HG03060 (cell line): ENCODE measurements at regions not wholly inside any gene's neighbourhood (a gene's known extent, or its start where the extent isn't known, plus 50 kb on each side); places are given as distances from the start of the nearest gene placed in this dataset.
"Not testable (repeated sequence)": the region's sequence is repeated elsewhere in the genome, so short reads cannot be mapped to it uniquely, and the experiment has no call there.

ENCODE experiments used
- ATAC-seq: cut with Tn5 transposase; IDR thresholded peaks from one replicate; pipeline ENCODE4 v1.9.1; 2021; ENCODE audit warnings: low read depth, moderate number of reproducible peaks; ENCODE audit not compliant: unreplicated experiment

DNA sequence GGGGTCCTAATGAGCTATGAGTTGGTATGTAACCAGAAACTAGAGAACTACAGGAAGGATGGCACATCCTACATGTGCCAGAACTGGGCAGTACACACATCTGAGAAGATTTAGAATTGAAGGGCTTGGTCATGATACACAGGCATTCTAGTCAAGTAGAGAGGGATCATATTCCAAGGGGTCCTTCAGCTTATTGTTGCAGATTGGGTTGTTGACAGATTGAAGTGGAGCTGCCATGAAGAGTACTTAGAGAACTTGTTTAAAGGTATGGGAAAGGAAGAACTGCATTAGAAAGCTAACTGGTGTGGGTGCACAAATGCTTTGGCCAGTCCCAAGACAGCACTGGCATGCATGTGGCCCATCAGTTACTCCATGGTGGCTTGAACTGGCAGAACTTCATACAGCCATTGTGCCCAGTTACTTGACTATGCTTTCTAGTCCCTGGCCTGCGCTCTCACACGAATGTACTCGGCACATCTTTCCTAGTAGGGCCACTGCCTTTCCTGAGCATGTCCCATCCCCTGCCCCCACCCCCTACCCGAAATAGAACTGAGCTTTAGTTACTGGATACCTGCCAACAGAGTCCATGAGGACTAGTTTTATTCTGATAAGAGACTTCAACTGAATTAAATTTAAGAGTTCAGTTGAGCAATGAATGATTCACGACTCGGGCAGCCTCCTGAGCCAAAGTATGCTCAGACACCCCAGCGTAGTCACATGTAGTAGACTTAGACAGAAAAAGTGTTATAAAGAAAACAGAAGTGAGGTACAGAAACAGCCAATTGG, 64.0 kb downstream of the CCNG2 start:
- ATAC-seq: no peak

DNA sequence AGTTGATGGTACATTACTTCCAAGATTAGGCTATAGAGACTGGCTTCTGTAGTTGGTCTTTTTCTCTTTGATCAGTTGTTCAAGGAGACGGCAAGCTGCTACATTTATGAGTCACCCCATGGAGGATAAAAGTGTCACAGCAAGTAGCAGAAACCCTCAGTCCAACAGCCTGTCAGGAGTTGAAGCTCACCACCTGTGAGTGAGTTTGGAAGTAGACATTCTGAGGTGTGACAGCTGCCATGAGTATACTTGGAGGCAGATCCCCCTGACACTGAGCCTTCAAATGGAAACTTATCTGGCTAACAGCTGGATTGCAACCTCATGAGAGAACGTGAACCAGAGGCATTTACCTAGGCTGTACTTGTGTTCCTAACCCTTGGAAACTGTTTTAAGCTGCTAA, 68.0 kb downstream of the CCNG2 start:
- ATAC-seq: no peak

DNA sequence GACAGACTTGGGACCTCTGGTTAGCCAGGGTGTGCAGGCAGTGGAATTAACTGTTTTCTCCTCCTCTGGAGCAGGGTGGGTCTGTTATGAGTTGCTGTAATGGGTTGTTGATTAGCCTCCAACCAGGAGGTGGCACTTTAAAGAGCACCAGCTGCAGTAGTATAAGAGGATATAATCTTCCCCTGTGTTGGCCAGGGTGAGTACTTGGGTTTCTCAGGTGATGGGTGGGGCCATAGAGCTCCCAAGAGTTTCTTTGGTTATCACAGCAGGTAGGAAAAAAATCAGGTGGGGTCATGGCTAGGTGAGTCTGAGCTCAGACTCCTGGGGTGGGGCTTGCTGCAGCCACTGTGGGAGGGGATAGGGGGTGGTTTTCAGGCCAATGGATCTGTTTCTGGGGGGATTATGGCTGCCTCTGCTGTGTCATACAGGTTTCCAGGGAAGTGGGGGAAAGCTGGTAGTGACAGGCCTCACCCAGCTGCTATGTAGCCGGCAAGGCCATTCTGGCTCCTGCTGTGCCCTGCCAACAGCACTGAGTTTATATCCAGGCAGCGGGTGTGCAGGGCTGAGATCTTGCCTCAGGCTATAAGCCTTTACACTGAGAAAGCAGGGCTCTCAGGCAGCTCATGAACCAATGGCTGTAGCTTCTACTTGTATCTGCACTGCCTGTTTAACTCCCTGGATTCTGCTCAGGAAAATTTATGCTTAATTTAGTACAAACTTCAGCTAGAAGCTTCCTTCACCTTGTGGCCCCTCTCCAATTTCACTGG, 70.1 kb downstream of the CCNG2 start:
- ATAC-seq: no peak

DNA sequence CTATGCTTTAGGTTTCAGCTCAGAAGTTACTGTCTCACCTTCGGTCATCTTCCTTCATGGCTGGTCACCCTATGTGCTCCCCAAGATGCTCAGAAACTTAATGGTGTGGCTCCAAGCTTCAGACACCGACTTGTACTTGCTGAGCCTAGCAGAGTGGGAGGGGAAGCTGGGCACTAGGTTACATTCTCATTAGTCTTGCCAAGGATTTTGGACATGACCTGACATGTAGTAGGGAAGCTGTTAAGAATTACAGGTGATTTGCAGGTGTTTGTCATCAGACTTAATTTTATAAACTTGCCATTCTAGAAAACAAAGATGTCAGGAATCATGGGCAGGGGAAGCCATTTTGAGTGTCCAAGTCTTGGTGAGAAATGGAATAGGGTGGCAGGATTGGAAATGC, 72.4 kb downstream of the CCNG2 start:
- no peak for ATAC-seq

DNA sequence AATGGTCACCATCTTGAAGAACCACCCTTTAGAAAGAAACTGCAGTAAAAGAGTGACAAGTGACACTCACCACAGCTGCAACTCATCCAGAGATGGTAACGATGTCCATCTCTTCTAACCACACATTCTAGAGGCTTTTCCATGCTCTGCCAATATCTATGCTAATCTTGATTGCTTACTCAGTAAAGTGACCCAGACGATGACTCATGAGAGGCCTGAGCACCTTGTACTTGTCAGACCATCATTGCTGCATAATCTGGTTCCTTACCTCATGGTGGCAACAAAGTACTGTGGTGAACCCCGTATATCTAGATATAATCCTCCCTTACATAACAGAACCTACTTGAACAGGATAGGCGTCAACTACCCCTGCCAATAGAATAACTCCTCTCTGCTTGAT, 75.6 kb downstream of the CCNG2 start:
- no peak for ATAC-seq

GRCh38 chr4:77235289-77235854, 78.4 kb downstream of the CCNG2 start:
- no peak for ATAC-seq

DNA sequence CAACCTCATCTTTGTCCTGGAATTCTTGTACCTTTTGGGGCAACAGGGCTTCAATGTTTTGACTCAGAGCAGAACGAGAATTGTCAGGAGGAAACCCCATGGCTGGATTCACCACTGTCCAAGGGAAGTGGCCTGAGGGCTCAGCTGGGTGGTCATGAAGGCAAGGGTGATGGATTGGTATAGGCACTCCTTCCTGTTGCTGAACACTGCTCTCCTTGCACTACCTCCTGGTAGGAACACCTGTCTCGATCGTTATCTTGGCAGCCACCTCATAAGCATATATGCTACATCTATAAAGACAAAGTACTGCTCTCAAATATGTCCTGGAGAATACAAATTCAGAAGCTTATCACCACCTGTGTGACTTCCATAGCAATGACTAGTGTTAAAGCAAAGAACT, 79.8 kb downstream of the CCNG2 start:
- ATAC-seq: no peak

DNA sequence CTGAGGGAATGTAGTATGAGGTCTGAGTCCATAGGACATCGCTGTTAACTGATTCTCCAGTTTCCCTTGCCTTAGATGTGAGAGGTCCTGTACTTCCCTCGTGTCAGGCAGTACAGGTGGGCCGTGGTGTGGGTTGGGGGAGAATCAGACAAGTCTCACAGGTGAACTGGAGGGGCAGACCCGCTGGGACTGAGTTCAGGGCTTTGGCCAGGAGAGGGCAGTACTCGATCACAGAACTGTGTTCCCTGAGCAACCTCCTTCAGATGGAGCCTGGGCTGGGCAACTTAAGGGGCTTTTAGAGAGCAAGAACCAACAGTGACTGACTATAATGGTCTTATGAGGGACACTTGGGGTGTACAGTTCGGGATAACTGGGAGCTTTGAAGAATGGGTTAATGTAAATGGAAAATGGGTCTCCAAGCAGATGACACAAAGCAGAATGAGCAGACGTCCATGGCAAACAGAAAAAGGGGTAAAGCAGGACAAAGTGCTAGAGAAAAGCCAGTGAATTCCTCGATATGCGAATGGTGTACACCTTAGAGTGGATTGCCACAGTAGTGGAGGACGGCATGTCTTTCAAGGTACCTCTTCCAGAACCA, 83.6 kb downstream of the CCNG2 start:
- ATAC-seq: peak; percentile 59

DNA sequence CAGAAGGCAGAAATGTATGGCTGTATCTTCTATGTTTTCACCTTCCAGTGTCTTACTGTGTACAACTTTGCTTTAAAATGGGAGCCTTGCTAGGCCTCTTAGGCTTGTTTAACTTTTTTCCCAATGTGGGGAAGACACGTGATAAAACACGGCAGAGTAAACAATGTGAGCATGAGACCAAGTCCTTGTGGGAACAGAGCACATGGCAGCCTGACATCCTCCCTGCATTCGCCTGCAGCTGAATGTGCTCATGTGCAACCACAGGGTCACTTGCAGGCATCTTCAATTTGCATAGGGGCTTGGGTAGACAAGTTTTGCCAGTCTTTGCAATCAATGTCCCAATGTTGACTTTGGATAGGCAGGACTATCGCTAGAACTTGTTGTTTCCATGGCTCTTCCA, 91.8 kb downstream of the CCNG2 start:
- ATAC-seq: no peak

DNA sequence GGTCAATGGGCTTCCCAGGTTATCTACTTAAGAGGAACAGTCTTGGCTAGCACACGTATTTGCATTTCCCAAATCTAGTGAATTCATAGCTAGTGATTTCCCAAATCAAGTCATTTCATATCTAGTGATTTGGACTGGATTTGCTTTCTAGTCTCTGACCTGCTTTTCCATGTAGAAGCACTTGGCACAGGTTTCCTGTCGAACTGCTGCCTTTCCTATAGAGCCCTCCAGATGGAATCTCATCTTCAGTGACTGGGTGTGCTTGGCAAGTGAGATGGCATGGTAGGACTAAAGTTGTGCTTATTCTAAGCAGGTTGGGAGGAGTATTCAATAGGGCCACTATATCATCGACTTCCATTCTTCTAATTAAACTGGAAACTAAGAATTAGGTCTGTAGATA, 94.7 kb downstream of the CCNG2 start:
- ATAC-seq: no peak

- ATAC-seq: no peak
Measured at GRCh38 chr4:77263247-77263646, 106.2 kb downstream of the CCNG2 start.

DNA sequence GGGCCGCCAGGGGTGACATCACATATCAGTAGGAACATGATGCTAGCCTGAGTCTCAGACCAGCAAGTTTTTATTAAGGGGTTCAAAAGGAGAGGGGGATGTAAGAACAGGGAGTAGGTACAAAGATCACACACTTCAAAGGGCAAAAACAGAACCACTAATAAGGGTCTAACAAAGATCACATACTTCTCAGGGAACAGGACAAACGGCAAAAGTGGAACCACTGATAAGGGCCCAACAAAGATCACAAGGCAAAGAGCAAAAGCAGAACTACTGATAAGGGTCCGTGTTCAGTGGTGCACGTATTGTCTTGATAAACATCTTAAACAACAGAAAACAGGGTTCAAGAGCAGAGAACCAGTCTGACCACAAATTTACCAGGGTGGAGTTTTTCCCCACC, 107.0 kb downstream of the CCNG2 start:
- not testable (repeated sequence) for ATAC-seq

DNA sequence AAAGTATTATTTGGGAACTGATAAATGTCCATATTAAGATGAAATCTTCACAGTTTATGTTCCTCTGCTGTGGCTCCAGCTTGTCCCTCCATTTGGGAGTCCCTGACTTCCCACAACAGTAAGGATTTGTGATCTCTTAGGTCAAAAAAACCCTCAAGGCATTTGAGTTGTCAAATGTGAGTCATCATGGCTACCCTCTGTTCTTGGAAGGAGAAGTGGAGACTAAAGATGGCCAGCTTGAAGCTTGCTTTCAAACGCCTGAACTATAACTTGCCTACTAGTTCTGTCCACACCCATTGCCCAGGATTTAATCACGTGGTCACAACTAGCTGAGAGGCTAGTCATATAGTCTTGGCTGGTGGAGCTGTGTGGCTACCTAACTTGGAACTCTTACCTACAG, 107.8 kb downstream of the CCNG2 start:
- no peak for ATAC-seq

DNA sequence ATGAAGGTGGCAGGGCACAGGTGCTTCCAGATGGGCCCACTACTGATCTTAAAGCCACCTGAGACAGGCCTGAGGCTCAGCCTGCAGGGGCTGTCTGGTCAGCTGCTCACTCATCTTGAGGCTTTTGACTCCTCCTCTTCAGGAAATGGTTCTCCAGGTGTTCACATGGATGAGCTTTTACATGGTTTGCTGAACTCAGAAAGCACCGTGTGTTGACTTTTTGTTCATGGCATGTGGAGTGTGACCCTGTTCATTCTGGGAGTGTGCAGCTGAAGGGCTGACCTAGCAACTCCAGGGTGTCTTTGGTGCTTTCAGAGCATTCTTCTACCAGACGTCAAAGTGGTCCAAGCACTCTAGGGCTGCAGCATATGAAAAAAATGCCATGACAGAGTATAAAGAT, 111.1 kb downstream of the CCNG2 start:
- no peak for ATAC-seq

- ATAC-seq: no peak
Measured at GRCh38 chr4:77269505-77269904, 112.5 kb downstream of the CCNG2 start.

GRCh38 chr4:77273412-77273811, 116.4 kb downstream of the CCNG2 start:
- no peak for ATAC-seq

DNA sequence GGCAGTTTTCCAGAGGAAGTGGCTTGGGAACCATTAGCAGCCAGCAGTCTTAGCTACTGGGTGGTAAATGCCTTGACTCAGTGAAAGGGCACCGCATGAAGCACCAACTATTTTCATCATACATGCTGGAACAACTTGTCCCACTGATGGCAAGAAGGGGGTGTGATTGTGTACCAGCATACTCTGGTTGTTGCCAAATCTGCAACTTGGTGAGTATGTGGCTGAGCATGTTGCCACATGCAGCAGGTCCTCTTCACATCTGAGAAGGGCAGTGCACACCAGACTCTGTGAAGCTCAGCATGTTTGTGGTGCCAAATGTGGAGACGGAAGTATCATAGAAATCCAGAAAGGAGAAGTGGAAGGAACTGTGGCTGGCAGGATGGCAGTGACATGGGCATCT, 122.1 kb downstream of the CCNG2 start:
- not testable (repeated sequence) for ATAC-seq

GRCh38 chr4:77282305-77282704, 125.3 kb downstream of the CCNG2 start:
- ATAC-seq: no peak

DNA sequence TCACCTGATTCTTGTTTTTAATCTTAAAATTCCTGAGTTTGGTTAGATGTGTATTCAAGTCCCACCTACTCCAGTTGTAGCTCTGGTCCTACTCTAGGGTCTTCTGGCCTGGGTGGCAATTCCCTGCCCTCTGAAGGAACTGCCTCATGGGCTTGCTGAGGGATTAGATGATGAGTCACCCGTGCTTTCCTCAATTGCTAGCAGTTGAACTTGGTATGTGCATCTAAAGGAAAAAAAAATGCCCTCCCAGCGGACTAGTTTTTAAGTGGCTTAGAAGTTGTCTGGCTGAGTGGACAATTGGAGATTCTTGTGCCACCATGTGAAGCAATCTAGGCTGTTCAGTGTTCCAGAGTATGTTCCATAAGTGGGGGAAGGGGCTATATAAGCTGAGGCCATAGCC, 127.0 kb downstream of the CCNG2 start:
- no peak for ATAC-seq

GRCh38 chr4:77286906-77287305, 129.9 kb downstream of the CCNG2 start:
- no peak for ATAC-seq

DNA sequence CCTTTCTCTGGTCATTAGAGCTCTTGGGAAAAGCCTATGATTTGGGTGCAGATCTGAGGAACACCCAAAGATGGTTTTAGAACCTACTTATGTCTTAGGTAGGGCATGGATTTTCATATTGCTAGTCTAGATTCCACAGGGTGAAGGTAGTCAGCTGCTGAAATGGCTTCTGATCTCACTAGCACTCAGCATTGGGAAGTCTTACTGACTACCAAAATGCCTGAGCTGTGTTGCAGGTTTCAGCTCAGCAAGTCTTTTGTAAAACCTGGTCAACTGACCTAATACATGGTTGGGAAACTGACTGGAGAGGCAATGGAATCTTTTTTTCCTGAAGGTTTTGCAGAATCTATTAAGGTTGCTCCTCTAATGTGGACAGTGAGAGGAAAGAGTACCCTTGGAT, 136.4 kb downstream of the CCNG2 start:
- ATAC-seq: no peak
